ENCODE measurements at regions not wholly inside any gene's neighbourhood (a gene's known extent, or its start where the extent isn't known, plus 50 kb on each side); places are given as distances from the start of the nearest gene placed in this dataset.
"Not testable (repeated sequence)": the region's sequence is repeated elsewhere in the genome, so short reads cannot be mapped to it uniquely, and the experiment has no call there.

GRCh38 chr4:19583827-19584569 lies 667.7 kb upstream of the SLIT2 start:
- DNase-seq: no peak

DNA sequence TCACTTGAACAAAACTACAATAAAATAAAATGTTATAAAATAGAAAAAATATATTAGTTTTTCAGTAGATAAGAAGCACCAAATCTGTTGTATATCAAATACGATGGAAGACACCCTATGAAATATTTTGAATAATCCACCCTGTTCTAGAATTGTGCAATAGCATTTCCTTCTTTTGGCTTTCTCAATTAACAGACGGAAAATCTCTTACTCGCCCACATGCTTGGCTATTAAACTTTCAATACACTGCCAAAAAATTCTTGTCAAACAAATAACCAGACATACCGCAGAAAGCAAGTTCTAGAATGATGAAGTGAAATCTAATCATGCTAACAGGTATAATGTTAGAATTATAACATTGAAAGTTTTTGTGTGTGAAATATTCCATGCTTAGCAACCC lies 671.6 kb upstream of the SLIT2 start:
- DNase-seq: no peak

DNA sequence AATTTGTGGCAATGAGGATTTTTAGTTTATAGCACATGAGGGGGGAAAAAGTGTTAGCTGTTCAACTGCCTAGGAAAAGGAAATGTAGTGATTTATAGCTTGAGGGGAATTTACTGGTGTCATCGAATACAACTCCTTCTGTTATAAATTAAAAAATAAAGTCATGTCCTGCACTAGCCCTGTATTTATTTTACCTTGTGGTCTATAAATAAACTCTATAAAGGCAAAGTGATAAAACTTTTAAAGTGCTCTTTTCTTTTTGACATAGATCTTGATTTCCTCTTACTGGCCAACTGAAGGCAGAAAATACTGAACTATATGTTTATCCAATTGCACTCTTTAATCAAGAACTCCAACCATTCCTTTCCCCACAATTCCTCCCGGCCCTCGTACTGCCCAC lies 672.1 kb upstream of the SLIT2 start:
- DNase-seq: no peak

GRCh38 chr4:19577097-19577496 lies 674.6 kb upstream of the SLIT2 start:
- DNase-seq: no peak

DNA sequence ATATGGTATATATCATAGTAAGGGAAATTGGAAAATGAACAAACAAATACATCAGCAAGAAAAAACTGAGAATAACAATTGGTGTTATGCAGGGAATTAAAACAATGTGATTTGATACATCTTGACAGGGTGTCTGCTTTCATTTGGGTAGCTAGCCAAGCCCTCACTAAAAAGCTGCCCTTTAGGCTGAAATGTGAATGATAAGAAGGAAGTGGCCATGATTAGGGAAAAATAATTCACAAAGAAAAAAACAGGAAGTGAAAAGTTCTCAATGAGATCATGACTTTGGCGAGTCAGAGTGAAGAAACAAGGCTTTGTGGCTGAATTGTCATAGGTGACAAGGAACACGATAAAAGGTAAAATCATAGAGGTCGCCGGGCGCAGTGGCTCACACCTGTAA lies 675.8 kb upstream of the SLIT2 start:
- no peak for DNase-seq

- no peak for DNase-seq
These were observed 685.7 kb upstream of the SLIT2 start for GRCh38 chr4:19566041-19566440.

- no peak for DNase-seq
These were observed 689.2 kb upstream of the SLIT2 start for GRCh38 chr4:19562456-19562855.

- DNase-seq: no peak
These were observed 694.5 kb upstream of the SLIT2 start for GRCh38 chr4:19557161-19557560.

DNA sequence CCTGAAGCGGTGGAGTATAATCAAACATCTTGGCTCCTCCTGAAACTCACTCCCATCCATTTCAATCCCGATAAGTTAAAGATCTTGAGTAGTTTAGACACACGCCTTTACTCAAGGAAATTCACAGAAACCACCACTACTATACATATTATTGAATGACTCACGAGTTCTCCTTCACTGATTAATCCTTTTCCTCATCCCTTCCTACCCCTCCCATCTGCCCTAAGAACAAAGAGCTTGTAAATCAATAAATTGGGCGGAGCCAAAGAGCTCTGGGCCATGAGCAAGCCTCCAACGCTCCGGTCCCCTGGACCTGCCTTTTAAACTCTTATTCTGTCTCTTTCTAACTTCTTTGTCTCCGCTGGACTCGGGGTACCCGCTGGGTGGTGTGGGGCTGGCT lies 695.4 kb upstream of the SLIT2 start:
- DNase-seq: not testable (repeated sequence)

DNA sequence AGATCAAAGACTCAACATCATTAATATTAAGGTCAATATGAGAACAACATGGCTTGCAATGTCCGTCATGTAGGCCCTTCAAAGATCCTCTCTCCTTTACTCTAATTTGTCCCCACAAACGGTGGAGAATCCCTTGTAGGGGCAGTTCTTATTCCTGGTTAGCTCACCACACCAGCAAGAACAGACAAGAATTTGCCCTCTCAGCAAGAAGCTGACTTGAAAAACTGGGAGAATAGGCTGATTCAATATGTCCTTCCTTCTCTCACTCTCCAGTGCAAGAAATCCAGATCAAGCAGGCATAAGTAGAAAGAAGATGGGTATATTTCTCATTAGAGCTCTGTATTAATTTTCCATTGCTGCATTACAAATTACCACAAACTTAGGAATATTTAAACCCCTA lies 704.2 kb upstream of the SLIT2 start:
- no peak for DNase-seq

DNA sequence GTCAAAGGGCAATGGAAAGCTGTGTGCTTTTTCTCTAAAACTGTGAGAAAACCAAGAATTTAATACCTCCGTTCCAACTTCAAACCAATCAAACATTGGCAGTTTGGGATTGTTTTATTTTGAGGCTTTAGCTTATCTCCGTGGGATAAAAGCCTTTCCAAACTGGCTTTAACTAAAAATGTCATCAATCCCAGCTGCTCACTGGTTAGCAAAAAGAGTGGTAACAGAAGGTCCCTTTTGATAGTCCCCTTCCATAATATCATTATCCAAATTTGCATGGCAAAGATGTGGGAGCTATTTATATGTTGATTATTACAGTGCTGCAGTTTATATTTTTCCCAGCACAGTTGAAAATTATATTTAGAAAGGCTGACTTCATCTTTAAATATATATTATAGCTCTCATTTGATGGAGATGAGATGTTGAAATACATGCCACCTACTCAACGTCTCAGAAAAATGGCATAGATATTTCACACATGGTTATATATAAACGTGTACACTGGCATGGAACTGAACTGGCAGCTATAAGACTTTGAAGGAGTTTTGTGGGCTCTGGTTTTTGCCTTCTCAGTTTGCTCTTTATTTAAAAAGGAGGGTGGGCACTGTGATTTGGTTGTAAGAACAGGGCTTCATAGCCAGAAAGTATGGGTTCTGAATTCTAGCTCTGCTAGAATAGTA lies 707.1 kb upstream of the SLIT2 start:
- DNase-seq: no peak

- DNase-seq: no peak
These were observed 710.7 kb upstream of the SLIT2 start for GRCh38 chr4:19540859-19541540.

DNA sequence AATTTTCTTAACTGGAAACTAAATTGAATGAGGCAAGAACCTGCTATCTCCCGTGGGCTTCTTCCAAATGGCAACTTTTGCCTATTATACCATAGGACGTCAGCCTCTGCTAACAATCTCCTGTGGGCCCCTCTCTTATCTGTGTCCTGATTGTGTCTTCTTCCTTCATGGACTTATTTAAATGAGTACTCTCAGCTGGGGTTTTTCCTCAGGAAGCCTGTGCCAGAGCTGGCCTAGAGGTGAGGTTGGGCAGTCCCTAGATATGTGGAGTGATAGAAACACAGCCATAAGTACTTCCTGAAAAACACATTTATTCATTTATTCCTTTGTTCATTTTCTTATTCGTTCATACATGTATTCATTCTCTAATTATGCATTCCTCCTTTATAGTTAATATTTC lies 712.5 kb upstream of the SLIT2 start:
- DNase-seq: no peak

DNA sequence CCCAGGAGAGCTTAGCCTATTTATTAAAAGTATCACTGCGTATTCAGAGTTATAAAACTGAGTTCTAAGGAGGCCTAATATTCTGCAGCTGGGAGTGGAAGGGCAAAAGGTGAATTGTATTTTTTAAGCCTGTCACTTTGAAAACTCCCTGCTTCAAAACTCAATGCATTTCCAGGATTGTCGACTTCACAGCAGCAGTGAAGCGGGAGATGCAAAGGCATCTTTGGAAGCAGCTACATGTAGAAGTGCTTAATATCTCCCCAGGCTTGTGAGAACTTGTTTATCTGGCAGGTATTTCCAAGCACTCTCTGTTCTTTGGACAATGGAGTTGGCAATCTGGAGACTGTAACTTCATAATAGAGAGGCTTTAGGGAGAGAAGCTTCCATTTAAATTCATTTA lies 717.5 kb upstream of the SLIT2 start:
- no peak for DNase-seq

- no peak for DNase-seq
These were observed 719.5 kb upstream of the SLIT2 start for GRCh38 chr4:19531906-19532848.

DNA sequence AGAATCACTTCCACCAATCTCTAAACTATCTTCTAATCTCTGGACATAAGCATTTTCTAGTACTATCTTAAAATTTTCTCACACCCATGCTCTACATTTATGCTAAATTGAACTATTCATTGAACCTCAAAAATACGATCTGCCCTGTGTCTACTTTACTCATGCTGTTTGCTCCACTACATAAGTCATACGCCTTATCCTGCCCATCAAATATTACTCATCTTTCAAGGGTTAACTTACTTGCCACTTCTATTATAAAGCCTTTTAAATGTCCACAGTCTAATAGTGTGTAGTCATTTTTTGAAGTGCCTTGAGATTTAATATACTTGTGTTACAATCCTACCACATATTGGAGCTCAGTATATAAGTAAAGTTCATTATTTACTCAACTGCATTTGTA lies 727.7 kb upstream of the SLIT2 start:
- no peak for DNase-seq

DNA sequence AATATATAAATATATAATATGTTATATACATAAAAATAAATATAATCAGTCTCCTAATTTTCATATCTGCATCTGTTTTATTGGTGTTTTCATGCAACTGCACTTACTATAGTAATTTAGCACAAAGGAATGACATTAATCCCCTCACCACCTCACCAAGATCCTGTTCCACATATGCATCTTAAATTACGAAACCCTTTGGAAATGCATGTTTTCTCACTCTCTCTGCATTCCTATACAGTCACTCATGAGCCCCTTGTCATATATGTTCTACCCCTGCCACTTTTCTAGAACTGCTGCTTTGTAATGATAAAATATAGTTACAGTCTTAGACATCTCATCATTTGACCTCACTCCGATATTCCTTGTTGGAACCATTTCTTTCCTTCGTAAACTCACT lies 728.7 kb upstream of the SLIT2 start:
- DNase-seq: no peak

DNA sequence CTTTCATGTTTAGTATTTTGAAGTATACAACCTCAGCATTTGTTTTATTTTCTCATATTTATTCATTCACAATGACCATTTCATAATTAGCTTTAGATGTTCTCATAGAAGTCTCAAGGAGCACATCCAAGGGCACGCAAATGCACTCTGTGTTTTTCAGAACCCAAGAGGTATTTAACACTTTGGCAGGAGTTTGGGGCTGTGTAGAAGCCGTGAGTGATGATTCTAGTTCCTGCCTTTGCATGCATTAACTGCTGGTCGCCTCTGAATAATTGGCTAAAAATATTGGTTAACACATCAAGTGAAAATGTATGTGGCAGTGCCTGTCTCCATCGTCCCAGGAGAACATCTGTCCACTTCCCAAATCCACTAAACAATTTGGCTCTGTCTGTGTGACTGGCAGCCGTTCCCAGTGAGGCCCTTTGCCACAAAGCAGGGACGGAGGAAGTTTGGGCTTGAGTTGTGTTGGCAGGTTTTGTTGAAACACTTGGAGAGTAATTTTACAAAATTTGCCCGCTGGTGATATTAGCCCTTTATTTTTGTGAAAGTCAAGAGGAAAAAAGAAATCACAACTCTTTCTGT lies 730.7 kb upstream of the SLIT2 start:
- no peak for DNase-seq

DNA sequence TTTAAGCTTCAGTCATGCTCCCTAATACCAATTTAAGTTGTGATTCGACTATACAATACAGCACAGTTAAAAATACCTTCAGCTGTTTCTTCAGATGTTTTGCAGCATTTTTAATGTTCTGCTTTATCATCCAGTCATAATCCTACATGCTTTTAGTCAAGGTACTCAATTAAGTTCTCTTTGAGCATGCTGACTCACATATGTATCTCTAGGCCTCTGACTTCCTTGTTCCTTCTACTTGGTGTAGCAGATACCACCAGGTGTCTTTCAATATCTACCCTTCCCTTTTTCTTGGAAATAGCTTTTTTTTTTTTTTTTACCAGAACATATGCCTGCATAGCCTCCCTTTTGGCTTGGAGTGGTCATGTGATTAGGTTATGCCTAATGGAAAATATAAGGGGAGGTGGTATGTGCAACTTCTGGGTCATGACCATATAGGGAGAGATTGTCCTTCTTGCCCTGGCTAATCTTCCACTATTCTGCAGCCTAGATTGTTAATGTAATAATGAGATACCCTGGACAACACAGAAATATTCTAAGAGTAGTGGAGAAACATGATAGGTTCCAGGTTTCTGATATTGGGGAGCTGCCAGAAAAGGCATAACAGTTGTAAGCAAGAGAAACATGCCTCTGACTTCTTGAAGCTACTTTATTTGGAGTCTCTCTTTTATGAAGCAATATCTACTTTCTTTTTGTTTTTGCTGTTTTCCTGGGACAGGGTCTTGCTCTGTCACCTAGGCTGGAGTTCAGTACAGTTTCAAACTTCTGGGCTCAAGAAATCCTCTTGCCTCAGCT lies 737.2 kb upstream of the SLIT2 start:
- no peak for DNase-seq

DNA sequence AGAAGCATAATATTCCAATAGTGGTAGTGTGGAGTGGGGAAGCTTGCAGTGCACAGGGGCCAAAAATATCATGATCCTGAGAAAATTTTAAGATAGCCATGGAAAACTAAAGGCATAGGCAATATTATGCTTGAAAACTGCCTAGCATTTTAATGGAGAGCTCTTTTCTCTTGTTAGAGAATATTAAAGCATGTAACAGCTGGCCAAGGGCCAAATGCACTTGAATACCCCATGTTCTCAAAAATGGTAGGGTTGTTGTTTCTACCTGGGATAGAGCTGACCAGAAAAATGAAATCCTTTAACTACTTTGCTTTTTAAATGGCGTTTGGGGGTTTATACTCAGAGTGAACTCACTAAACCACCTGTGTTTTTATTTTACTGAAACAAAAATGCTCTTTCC lies 739.6 kb upstream of the SLIT2 start:
- DNase-seq: no peak

- DNase-seq: no peak
These were observed 740.7 kb upstream of the SLIT2 start for GRCh38 chr4:19510993-19511392.

GRCh38 chr4:19508442-19508841 lies 743.3 kb upstream of the SLIT2 start:
- no peak for DNase-seq

Measured in effector CD4-positive, alpha-beta T cell (primary cell).